ENCODE measurements at regions not wholly inside any gene's neighbourhood (a gene's known extent, or its start where the extent isn't known, plus 50 kb on each side); places are given as distances from the start of the nearest gene placed in this dataset.
"Not testable (repeated sequence)": the region's sequence is repeated elsewhere in the genome, so short reads cannot be mapped to it uniquely, and the experiment has no call there.

DNA sequence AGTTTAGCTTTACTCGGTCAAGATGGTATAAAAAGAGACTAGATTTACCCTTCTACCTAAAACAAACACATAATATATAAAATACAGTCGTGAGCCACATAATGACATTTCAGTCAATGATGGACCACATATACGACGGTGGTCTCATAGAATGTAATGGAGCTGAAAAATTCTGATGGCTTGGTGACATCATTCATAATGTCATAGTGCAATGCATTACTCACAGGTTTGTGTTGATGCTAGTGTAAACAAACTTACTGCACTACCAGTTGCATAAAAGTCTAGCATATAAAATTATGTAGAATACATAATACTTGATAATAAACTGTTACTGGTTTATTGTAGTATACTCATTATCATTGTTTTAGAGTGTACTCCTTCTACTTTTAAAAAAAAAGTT lies 115.9 kb upstream of the GDNF start:
- Mint-ChIP-seq H3K4me1 (no peaks in the 10 kb centered on the region), H3K27ac (ENCODE audit: low read depth) (no peak overlapping the region), H3K36me3 (ENCODE audit: insufficient read depth) (no peaks in the 10 kb centered on the region), H3K4me3 (no peak overlapping the region), H3K27me3 (no peaks in the 10 kb centered on the region), H3K9me3 (peaks cover 20% of the 10 kb centered on the region)
- ATAC-seq (replicated peaks; ENCODE audit: extremely low read depth, poor library complexity, severe bottlenecking) (no peak), DNase-seq (ENCODE audit: low spot score in 2 of 2) (no peak)

DNA sequence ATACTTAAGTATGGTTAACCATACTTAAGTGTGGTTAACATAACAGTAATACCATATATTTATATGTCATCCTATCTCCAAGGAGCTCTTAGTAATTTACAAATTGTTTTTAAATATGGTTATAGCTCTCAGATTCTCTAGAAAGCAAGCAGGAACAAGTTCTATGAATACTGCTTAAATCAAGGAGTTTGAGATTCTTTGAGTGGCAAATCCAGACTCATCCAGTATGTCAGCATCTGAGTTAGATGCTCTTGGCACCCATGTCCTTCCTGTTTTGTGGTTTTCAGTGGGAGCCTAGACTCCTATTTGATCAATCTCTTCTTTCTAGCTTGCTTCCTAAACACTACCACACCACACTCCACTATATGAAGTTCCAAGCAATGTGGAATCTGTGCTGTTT lies 114.7 kb upstream of the GDNF start:
- Mint-ChIP-seq H3K4me1 (no peaks in the 10 kb centered on the region), H3K9me3 (peaks cover 15% of the 10 kb centered on the region), H3K4me3 (no peak overlapping the region), H3K27ac (ENCODE audit: low read depth) (no peak overlapping the region), H3K36me3 (ENCODE audit: insufficient read depth) (no peaks in the 10 kb centered on the region), H3K27me3 (no peaks in the 10 kb centered on the region)
- DNase-seq (ENCODE audit: low spot score in 2 of 2) (no peak), ATAC-seq (replicated peaks; ENCODE audit: extremely low read depth, poor library complexity, severe bottlenecking) (no peak)

DNA sequence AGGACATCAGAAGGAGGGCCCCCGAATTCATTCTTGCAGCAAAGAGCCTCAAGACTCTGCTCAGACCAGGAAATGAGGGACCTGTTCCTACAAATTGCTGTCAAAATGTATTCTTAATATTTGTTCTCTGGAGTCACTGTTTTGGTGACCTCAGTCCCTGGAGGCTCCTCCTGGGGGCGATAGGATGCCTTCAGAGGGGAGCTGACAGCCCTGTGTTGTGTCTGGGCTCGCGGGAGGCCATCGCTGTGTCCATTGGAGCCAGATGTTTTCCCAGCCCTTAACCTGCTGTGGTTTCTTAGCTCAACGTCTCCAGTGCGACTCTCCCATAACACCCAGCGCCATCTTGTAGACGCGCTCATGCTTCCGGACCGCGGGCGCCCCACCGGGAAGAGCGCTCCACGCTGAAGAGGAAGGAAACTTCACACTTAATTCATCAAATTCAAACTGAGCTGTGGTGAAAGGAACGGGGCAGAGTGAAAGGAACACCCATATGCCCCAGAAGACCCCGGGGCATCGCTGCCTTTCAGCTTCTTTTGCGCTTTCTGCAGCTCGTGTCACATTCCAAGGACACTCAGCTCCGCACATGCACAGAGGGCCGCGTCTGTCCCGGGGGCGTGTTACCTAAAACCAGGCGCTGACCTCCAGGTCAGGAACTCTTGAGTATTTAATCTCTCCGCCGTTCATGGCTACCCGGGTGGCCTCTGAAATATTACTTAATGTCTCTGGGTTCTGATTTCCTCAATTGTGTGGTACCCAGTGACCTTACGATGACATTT lies 112.3 kb upstream of the GDNF start:
- no peaks in the 10 kb centered on the region for H3K4me1 Mint-ChIP-seq
- no peak overlapping the region for H3K4me3 Mint-ChIP-seq
- H3K9me3 Mint-ChIP-seq, result no peaks in the 10 kb centered on the region
- H3K36me3 Mint-ChIP-seq (ENCODE audit: insufficient read depth), result no peaks in the 10 kb centered on the region
- no peak for ATAC-seq (replicated peaks; ENCODE audit: extremely low read depth, poor library complexity, severe bottlenecking)
- no peaks in the 10 kb centered on the region for H3K27me3 Mint-ChIP-seq
- H3K27ac Mint-ChIP-seq (ENCODE audit: low read depth), result no peak overlapping the region
- no peak for DNase-seq (ENCODE audit: low spot score in 2 of 2)

DNA sequence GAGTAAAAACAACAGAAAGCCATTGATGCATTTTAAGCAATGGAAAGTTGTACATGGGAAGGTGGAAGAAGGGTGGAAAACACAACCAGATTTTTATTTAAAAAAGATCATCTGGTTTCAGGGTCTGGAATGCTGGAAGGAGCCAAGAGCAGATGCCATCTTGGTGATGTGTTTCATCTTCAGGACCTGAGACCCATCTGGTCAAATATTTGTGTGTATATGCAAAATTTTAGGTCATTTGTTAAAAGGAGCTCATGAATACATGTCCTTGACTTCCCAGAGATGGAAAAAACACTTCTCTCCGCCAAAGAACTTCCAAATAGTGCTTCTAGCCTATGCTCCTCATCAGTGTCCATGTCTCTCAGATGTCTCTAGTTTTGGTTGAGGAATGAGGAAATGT lies 110.6 kb upstream of the GDNF start:
- ATAC-seq (replicated peaks; ENCODE audit: extremely low read depth, poor library complexity, severe bottlenecking), result no peak
- Mint-ChIP-seq H3K4me1 (no peaks in the 10 kb centered on the region), H3K27ac (ENCODE audit: low read depth) (no peak overlapping the region), H3K9me3 (no peaks in the 10 kb centered on the region), H3K27me3 (no peaks in the 10 kb centered on the region), H3K36me3 (ENCODE audit: insufficient read depth) (no peaks in the 10 kb centered on the region), H3K4me3 (no peak overlapping the region)
- no peak for DNase-seq (ENCODE audit: low spot score in 2 of 2)

DNA sequence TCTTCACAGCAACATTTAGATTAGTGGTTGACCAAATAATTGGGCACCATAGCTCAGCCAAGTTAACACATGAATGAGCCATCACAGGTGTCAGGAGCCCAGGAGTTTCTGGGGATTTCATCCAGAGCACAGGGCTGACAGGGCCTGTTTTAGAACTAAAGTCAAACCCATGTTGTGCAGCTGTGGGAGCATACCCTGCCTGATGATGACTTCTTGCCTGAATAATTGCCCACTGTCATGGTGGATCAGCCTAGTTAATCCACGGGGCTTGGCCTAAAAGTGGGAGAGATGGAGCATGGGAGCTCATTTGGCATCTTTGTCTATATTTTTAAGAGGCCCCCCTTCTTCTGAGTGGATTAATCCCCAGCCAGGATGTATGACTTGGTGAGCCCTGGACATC lies 105.6 kb upstream of the GDNF start:
- H3K9me3 Mint-ChIP-seq, result no peaks in the 10 kb centered on the region

DNA sequence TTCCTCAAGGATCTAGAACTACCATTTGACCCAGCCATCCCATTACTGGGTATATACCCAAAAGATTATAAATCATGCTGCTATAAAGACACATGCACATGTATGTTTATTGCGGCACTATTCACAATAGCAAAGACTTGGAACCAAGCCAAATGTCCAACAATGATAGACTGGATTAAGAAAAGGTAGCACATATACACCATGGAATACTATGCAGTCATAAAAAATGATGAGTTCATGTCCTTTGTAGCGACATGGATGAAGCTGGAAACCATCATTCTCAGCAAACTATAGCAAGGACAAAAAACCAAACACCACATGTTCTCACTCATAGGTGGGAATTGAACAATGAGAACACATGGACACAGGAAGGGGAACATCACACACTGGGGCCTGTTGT lies 103.3 kb upstream of the GDNF start:
- DNase-seq (ENCODE audit: low spot score in 2 of 2); H3K27me3 Mint-ChIP-seq; H3K9me3 Mint-ChIP-seq; ATAC-seq (replicated peaks; ENCODE audit: extremely low read depth, poor library complexity, severe bottlenecking); H3K4me1 Mint-ChIP-seq; H3K4me3 Mint-ChIP-seq; H3K27ac Mint-ChIP-seq (ENCODE audit: low read depth); H3K36me3 Mint-ChIP-seq (ENCODE audit: insufficient read depth): not testable (repeated sequence)

More for the DNA sequence above, 105.6 kb upstream of the GDNF start:
- H3K27ac Mint-ChIP-seq (ENCODE audit: low read depth), result no peak overlapping the region
- H3K27me3 Mint-ChIP-seq, result no peaks in the 10 kb centered on the region
- H3K4me3 Mint-ChIP-seq, result no peak overlapping the region
- ATAC-seq (replicated peaks; ENCODE audit: extremely low read depth, poor library complexity, severe bottlenecking), result no peak
- no peak for DNase-seq (ENCODE audit: low spot score in 2 of 2)
- H3K4me1 Mint-ChIP-seq, result no peaks in the 10 kb centered on the region
- no peaks in the 10 kb centered on the region for H3K36me3 Mint-ChIP-seq (ENCODE audit: insufficient read depth)

DNA sequence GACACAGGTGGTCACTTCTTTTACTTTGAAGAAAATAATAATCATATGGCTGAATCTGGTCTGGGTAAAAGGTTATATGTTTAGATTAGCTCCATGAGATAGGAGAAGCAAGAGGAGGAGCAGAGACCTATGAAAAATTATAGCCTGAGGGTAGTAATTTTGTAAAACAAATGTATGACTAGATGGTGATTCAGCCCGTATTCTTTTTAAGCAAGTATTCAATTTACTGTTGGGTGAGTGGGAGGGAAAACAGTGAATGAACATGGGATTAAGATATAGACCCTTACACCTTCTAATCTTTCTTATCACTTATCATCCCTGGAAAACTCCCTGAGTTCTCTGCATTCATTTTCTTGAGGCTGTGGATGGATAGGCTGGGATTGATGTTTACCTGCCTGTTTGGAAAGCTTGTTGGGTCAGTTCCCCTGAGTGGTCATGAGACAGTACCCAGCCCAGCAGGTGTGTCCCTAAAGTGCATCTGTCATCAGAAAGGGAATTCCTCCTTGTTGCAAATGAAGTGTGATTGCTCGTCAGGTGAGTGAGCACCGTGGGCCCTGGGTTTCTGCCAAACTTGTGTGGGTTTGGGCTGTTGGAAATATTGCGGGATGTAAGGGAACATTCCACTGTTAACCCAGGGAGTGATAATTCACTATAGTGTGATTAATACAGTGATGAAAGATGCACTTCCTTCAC lies 101.2 kb upstream of the GDNF start:
- Mint-ChIP-seq H3K36me3 (ENCODE audit: insufficient read depth) (no peaks in the 10 kb centered on the region), H3K27me3 (no peaks in the 10 kb centered on the region), H3K9me3 (no peaks in the 10 kb centered on the region), H3K4me1 (no peaks in the 10 kb centered on the region), H3K4me3 (no peak overlapping the region), H3K27ac (ENCODE audit: low read depth) (no peak overlapping the region)
- no peak for ATAC-seq (replicated peaks; ENCODE audit: extremely low read depth, poor library complexity, severe bottlenecking)
- no peak for DNase-seq (ENCODE audit: low spot score in 2 of 2)

DNA sequence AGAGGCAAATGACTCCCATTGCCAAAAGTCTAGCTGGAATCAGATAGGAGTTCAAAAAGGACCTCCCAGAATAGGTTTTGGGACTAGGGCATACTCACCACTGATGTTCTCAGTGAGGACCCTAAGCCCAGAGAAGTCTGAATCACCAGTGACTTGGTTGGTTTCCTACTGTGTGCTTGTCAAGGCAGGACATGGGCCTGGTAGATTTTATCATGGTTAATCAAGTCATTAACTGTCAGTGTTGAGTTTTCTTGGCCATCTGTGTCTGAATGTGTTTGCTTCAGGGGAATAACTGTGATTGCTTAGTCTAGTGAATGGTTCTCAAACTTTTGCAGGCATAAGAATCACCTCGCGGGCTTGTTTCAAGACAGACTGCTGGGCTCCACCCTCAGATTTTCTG lies 99.0 kb upstream of the GDNF start:
- Mint-ChIP-seq H3K4me1 (no peaks in the 10 kb centered on the region), H3K9me3 (no peaks in the 10 kb centered on the region), H3K27ac (ENCODE audit: low read depth) (no peak overlapping the region), H3K27me3 (no peaks in the 10 kb centered on the region), H3K4me3 (no peak overlapping the region), H3K36me3 (ENCODE audit: insufficient read depth) (no peaks in the 10 kb centered on the region)
- DNase-seq (ENCODE audit: low spot score in 2 of 2) (no peak), ATAC-seq (replicated peaks; ENCODE audit: extremely low read depth, poor library complexity, severe bottlenecking) (no peak)

DNA sequence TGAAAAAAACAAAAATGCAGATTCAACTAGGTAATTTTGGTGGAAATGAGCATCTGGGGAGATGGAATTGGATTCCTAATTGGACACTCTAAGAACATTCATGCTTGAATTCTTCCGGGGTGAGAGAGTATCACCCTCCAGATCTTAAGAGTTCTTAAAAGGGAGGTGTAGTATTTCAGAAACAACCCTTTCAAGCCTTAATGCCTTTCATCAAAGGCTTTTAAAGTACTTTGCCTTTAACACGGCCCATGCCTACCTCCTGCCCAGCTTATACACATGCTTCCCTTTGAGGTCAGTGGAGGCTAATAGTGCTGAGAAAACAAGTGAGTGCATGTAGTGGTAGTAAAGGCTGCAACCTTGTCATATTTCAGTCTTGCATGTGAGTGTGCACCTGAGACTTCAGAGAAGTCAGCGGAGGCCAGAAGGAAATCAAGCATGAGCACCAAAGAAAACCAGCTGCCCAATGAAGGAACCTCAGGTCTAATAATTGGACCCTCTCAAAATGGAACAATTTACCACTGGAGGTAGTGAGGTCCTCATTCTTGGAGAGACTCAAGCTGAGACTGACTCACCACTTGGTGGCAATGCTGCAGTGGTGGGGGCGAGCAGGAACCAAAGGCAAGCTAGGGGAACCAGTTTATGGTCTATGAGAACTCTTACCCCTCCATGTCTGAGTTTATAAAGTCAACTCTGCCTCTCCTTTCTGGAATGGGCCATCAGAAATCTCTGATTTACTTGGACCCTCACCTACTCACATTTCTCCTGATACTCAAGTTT lies 98.4 kb upstream of the GDNF start:
- DNase-seq (ENCODE audit: low spot score in 2 of 2) (no peak), ATAC-seq (replicated peaks; ENCODE audit: extremely low read depth, poor library complexity, severe bottlenecking) (no peak)
- Mint-ChIP-seq H3K36me3 (ENCODE audit: insufficient read depth) (no peaks in the 10 kb centered on the region), H3K4me3 (no peak overlapping the region), H3K4me1 (no peaks in the 10 kb centered on the region), H3K9me3 (no peaks in the 10 kb centered on the region), H3K27me3 (no peaks in the 10 kb centered on the region), H3K27ac (ENCODE audit: low read depth) (no peak overlapping the region)

DNA sequence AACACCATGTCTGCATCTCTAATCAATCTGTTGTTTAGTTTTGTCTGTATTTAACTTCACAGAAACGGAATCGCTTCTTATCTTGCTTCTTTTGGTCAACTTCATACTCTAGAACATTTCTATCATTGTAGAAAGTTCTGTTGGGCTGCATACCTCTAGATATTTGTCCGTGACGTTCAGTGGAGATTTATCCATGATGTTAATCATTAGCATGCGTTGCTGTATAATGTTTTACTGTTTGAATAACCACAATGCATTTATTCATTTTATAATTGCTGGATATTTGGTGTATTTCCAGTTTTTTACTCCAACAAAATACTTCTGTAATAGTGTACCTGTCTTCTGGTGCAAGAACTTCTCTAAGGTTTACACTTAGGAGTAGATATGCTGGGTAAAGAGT lies 96.2 kb upstream of the GDNF start:
- no peaks in the 10 kb centered on the region for H3K36me3 Mint-ChIP-seq (ENCODE audit: insufficient read depth)

DNA sequence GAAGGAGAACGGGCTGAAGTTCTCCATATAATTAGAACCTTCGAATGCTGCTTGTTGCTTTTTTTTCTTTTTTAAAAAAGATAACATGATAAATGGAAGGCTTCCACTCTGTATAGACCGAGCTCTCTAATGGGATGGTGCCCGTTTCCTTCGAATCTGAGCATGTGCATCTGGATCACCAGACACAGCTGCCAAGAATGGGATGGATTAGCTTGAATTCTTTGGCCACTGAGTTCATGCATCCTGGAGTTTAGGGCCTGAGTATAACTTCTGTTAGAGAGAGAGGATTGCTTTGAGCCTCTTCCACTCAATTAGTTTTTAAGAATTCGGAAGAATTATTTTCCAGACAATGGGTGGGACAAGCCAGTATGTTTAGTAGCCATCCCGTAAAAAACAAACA lies 93.7 kb upstream of the GDNF start:
- peaks cover 6% of the 10 kb centered on the region for H3K9me3 Mint-ChIP-seq
- H3K4me3 Mint-ChIP-seq, result no peak overlapping the region
- H3K27me3 Mint-ChIP-seq, result peaks cover 15% of the 10 kb centered on the region
- no peaks in the 10 kb centered on the region for H3K4me1 Mint-ChIP-seq
- DNase-seq (ENCODE audit: low spot score in 2 of 2) (no peak), ATAC-seq (replicated peaks; ENCODE audit: extremely low read depth, poor library complexity, severe bottlenecking) (no peak)
- no peak overlapping the region for H3K27ac Mint-ChIP-seq (ENCODE audit: low read depth)
- no peaks in the 10 kb centered on the region for H3K36me3 Mint-ChIP-seq (ENCODE audit: insufficient read depth)

More for the DNA sequence above, 96.2 kb upstream of the GDNF start:
- H3K9me3 Mint-ChIP-seq, result no peaks in the 10 kb centered on the region
- no peak overlapping the region for H3K27ac Mint-ChIP-seq (ENCODE audit: low read depth)
- DNase-seq (ENCODE audit: low spot score in 2 of 2) (no peak), ATAC-seq (replicated peaks; ENCODE audit: extremely low read depth, poor library complexity, severe bottlenecking) (no peak)
- no peak overlapping the region for H3K4me3 Mint-ChIP-seq
- no peaks in the 10 kb centered on the region for H3K27me3 Mint-ChIP-seq
- no peaks in the 10 kb centered on the region for H3K4me1 Mint-ChIP-seq

DNA sequence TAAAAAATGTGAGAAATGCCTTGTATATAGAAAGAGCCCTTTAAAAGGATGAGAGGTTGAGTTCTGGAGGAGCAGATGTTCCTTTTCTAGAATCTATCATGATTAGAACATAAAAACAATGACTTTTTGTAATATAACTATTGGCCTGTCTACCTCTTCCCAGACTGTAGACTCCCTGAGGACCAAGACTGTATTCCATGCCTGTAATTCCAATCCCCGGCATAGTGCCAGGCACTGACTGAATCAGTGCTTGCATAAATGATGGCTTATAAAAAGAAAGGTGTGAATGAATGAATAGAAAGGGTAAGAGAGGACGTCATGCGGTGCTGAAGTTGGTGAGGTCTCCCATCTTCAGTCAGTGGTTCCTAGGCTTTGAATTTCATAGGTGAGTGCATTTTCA lies 92.6 kb upstream of the GDNF start:
- peaks cover 6% of the 10 kb centered on the region for H3K9me3 Mint-ChIP-seq
- no peak overlapping the region for H3K27ac Mint-ChIP-seq (ENCODE audit: low read depth)
- ATAC-seq (replicated peaks; ENCODE audit: extremely low read depth, poor library complexity, severe bottlenecking) (no peak), DNase-seq (ENCODE audit: low spot score in 2 of 2) (no peak)
- H3K4me1 Mint-ChIP-seq, result no peaks in the 10 kb centered on the region
- no peaks in the 10 kb centered on the region for H3K36me3 Mint-ChIP-seq (ENCODE audit: insufficient read depth)
- peaks cover 15% of the 10 kb centered on the region for H3K27me3 Mint-ChIP-seq
- no peak overlapping the region for H3K4me3 Mint-ChIP-seq

DNA sequence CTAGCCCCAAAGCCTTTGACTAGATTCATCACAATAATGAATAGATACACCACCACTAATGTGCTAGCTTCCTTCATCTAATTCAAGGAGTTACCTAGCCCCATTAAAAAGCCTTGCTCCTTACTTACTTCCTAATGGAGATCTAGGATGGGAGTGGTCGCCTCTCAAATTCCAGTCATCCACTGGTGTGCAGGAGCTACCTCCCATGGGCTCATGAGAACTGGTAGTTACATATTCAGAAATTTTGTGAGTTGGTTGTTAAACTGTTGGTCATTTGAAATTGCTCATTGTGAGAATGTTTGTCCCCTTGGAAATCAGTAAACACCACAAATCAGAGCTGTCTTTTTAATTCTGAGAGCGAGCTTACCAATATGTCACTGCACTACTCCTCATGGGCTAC lies 91.7 kb upstream of the GDNF start:
- peaks cover 15% of the 10 kb centered on the region for H3K27me3 Mint-ChIP-seq
- H3K27ac Mint-ChIP-seq (ENCODE audit: low read depth), result no peak overlapping the region
- ATAC-seq (replicated peaks; ENCODE audit: extremely low read depth, poor library complexity, severe bottlenecking) (no peak), DNase-seq (ENCODE audit: low spot score in 2 of 2) (no peak)
- H3K4me3 Mint-ChIP-seq, result no peak overlapping the region
- no peaks in the 10 kb centered on the region for H3K4me1 Mint-ChIP-seq
- H3K9me3 Mint-ChIP-seq, result peaks cover 6% of the 10 kb centered on the region
- no peaks in the 10 kb centered on the region for H3K36me3 Mint-ChIP-seq (ENCODE audit: insufficient read depth)
